ENCODE measurements at regions not wholly inside any gene's neighbourhood (a gene's known extent, or its start where the extent isn't known, plus 50 kb on each side); places are given as distances from the start of the nearest gene placed in this dataset.

DNA sequence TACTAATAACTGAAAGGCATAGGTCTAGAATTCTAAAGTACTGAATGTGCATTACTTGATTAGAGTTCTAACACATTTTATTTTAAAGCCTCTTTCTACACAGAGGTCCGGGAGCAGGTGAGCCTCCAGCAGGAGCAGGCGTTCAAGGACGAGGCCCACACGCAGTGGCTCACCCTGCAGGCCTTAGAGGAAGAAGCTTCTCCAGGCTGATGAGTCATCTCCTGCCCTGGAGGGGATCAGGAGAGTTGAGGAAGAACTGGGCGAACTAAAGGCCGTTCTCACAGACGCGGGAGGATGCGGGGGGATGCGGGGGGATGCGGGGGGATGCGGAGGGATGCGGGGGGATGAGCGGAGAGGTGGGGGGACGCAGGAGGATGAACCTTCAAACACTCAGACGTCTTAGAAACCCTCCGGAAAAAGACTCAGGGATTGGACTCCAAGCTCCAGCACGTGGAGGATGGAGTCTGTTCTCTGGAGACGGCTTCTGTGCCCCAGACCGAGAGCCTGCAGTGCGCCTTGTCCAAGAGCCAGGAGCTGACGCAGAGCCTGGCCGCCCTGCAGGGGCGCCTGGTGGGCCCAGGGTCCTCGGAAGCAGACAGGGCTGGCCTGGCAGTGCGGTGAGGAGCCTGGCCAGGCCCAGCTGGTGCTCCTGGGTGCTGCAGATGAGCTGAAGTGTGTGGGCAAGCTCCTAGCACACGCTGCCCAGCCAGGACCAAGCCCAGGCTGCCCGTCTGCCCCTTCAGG lies 433.7 kb upstream of the TPK1 start:
- no peak for DNase-seq (ENCODE audit: low spot score)

DNA sequence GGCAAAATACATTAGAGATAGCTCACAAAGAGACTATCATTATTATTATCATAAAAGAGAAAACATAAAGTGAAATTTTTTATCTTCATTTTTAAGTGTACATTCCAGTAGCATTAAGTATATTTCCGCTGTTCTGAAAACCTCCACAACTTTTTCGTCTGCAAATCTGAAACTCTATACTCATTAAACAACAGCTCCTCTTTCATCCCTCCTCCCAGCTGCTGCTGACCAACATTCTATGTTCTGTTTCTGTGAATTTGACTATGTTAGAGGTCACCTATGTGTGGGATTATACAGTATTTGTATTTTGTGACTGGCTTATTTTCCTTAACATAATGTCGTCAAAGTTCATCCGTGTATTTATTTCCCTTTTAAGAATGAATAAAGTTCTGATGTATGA lies 429.3 kb upstream of the TPK1 start:
- DNase-seq (ENCODE audit: low spot score): no peak

DNA sequence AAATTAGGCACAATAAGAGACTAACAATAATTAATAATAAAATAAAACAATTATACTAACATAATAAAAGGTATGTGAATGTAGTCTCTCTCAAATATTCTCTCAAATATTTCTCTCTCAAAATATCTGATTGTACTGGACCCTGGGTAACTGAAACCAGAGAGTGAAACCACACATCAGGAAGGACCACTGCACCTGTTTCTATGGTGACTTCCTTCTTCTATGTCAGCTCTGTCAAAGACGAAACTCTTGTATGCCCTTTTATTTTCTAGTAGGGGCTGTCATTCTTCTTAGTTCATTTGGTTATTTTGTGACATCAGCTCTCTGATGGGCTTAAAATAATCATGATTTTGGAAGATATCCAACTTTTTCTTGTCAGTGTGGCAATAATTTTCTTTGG lies 428.0 kb upstream of the TPK1 start:
- DNase-seq (ENCODE audit: low spot score): no peak

DNA sequence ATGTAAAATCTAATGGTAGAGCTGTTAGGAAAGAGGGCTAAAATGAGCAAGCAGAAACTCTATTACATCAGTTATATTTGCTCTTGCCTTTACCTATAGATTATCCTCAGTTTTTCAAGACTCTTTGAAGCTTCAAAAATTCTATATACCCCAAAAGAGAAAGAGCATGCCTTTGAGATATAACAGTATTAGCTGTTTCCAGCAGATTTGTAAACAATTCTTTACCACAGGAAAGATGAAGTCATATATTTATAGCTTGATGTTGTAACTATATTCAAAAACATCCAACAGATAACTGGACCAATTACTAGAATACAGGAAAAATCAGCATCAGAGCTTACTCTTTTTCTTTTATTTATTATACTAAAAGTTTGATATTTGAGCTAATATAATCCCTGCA lies 416.2 kb upstream of the TPK1 start:
- no peak for DNase-seq (ENCODE audit: low spot score)

DNA sequence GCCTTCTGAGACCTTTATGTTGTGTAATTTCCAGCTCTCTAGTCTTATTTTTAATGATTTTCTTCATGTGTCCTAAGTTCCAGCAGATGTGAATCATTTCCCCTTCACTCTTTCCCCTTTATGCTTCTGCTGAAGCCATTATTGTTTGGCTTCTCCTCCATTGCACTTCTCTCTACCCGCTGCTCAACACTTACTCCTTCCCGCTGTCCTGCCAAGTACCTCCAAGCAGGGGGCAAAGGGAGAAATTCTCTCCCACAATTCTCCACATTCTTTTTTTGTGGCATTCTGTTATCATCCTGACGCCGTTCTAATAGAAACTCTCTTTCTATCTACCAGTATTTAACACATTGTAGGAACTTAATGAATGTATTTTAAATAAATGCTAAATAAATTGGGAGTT lies 388.9 kb upstream of the TPK1 start:
- no peak for DNase-seq (ENCODE audit: low spot score)

DNA sequence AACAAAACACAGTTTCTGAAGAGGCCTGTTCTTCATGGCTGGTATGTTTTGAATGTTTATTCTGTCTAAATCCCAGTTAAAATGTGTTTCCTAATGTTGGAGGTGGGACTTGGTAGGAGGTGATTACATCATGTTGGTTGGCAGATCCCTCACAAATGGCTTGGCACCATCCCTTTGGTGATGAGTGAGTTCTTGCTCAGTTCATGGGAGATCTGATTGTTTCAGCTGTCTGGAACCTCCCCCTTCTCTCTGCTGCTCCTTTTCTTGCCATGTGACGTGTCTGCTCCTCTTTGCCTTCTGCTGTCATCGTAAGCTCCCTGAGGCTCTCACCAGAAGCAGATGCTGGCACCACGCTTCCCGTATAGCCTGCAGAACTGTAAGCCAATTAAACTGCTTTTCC lies 383.6 kb upstream of the TPK1 start:
- no peak for DNase-seq (ENCODE audit: low spot score)

DNA sequence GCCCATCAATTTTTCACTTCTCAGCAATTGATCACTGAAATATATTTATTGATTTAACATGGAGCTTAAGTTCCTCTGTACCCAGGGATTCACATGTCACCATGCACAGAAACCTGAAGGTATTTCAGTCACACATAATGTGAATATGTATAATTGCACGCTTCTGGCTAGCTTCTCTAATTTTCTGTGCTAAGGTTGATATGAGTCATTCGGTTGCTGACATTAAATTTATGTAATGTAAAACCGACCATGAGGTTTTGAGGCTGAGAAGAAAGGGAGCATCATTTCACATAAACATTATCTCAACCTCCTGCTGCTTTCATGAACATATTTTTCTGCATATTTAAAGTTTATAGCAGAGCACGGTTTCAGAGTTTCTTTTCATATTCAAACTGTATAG lies 381.0 kb upstream of the TPK1 start:
- no peak for DNase-seq (ENCODE audit: low spot score)

DNA sequence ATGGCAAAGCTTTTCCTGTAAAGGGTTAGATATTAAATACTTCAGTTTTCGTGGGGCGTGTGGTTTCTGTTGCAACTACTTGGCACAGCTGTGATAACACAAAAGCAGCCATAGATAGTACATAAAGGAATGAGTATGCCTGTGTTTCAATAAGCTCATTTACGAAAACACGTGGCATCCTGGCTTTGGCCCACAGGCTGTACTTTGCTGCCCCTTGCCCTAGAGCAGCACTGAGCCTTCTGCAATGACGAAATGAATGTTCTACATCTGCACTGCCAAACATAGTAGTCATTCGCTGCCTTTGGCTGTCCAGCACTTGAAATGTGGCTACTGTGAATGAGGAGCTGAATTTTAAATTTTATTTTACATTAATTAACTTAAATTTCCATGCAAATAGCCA lies 376.2 kb upstream of the TPK1 start:
- no peak for DNase-seq (ENCODE audit: low spot score)

DNA sequence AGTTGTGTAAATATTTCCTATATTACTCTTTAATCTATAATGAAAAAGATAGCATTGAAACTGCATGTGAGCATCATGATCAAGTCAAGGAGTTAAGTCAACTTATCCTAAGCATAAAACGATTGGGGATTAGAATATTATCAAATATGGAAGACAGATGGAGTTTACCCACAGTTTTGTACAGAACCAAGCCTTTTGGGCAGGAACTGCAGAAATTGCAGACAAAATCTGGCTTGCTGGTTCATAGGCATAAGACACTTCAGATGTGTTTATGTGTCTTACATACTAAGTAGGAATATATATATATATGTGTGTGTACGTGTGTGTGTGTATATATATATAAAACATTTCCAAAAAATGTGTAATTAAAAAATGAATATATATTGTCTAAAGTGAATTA lies 375.4 kb upstream of the TPK1 start:
- DNase-seq (ENCODE audit: low spot score): no peak

DNA sequence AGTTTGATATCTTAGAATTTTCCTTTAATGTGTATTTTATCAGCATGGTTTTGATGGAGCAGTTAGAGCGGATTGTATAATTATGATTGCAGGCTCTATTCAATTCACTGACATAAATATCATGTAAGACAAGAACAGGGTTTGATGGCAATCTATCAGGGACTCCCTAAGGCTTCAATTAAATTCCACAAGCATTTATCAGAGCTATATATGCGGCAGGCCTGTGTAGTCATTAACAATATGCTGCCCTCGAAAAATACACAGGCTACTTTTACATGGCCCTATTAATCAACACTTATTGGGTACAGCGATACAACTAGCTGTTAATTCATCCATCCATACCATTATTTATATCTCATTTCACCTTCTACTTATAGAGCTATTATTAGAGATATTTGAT lies 358.1 kb upstream of the TPK1 start:
- DNase-seq (ENCODE audit: low spot score): no peak

DNA sequence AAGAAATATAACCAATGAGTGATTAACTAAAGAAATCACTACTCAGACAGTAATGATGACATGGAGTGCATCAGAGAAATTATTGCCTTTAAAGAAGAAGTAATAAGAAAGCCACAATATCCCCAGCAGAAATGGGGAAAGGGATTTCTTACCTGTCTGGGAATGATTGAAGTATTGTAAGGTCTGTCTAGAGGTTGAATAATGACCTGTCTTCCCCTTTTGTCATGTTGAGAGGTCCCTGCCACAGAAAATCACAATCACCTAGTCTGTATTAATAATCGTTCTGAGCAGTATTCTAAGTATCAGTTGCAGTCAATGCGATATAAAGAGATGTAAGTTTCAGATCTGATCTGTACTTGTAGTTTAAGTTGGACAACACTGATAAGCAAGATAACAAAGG lies 349.1 kb upstream of the TPK1 start:
- DNase-seq (ENCODE audit: low spot score): no peak

DNA sequence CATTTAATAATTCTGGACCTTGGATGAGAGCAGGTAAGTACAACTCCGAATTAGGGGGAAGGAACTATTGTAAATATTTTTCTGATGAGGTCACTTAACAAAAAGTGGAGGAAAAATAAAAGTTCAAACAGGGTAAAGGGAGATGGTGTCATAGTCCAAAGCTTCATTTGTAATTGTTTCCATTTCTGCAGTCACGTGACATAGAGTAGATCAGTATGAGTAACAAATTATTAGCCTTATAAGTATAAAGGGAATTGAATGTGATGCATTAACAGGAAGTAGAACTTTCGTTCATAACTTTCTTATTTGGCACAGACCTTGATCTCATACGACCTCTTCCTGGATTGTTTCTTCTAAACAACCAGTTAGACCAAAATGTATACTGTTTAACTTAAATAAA lies 347.2 kb upstream of the TPK1 start:
- DNase-seq (ENCODE audit: low spot score): no peak

DNA sequence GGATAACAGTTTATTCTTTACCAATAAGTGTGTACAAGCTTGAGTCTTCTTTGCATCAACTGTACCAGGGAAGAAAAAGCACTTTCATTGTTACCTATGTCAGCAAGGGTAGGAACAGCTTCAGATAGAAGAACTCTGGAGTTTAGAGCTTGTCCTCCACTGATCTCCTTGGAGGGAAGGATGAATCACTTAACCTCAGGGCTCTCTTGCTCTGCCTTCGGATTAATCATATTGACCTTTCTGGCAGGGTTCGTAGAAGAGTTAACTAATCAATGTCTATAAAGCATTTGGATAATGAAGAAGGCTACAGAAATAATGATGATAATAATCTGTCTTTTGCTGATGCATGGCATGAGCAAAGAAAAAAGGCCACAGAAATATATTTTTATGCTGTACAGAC lies 339.5 kb upstream of the TPK1 start:
- DNase-seq (ENCODE audit: low spot score): no peak

DNA sequence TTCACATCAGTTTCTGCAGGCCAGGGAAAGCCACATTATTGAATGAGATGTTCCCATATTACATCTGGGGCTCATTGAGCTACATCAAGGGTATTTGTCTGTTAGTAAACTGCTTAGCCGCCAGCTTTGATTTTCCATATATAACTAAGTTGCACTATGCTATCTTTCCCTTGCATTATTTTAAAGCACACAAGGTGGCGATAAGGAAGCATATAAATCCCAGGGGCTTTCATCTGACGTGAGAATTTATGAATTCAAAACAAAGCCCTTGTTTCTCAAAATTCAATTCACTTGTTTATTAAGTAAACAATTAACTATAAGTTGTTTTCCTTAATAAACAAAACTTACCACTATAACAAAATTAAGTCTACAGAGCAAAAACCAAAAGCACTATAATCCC lies 334.1 kb upstream of the TPK1 start:
- no peak for DNase-seq (ENCODE audit: low spot score)

DNA sequence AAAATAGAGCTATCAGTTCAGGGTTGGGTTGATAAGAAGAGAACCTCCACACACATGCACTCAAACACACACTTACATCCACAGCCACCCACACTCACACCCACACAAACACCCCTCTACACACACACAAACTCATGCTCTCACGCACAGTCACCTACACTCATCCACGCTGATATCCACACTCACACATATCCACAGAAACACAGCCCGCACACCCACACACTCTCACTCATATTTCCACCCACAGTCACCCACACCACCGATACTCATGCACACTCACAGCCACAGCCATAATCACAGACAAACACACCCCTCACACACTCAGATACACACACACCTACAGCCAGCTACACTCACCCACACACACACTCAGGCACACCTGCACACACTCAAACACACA lies 333.0 kb upstream of the TPK1 start:
- no peak for DNase-seq (ENCODE audit: low spot score)

DNA sequence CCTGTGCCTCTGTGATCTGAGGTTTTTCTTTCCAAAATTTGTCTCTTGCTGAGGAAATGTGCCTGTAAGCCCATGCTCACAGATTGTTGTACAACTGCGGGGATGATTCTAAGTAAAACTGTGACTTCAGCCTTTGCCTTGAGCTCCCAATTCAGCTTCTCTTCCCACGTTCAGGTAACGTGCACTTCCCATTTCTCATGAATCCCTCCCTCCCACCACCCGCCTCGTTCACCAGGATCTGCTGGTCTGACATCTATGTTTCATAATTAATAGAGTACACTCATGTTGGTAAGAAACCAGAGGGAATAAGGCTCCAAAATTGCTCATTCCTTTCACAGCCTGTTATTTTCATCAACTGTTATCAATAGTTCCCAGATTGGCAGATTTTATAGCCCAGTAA lies 332.6 kb upstream of the TPK1 start:
- no peak for DNase-seq (ENCODE audit: low spot score)

DNA sequence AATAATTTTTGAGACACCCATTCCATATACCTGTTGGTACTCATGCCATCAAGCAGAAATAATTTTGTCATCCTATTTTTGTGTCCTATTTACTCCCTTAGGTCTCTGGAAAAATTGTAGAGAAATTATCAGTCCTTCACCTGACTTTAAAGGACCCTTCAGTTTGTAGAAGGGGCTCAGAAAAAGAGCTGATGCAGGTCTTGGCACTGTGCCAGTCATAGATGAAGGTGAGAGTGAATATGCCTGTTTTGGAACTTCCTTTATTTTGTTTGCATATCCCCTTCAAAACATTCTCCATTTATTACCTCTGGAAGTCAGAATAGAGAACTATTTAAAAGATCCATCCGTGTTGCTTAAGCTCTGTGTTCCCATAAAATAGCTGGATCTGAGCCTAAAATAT lies 321.0 kb upstream of the TPK1 start:
- DNase-seq (ENCODE audit: low spot score): no peak

DNA sequence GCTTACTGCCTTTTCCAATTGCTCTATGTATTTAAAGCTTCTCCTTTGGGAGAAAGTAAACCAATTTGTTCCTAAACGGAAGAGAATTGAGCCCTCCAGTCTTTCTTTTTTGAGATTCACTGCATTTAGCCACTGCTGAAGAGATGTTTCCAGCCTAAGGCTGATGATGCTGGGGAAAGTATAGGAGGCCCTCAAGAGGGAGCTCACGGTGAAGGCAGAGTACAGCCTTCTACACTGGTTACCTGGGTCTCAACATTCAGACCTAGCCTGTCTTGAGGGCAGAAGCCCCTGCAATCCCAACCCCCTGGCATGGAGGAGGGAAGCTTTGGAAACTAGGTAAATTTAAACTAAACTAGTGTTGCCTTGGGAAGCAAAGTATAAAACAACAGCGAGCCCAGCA lies 316.7 kb upstream of the TPK1 start:
- no peak for DNase-seq (ENCODE audit: low spot score)

DNA sequence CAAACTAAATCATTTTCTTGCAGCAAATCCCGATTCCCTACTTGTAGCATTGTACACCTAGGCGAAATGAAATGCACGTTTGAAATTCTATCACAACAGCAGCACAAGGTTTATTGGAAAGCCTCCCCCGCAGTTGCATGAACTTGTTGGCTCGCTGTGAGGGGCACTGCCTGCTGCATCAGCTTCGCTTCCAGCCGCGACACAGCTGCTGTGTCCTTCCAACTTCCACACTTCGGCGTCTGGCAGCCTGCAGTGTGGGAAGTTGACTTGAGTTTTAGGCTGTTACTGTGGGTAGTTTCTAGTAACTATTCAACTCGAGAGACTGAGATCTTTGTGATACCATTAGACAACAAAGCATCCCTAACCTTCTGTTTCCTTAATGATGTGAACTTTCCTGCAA lies 315.8 kb upstream of the TPK1 start:
- DNase-seq (ENCODE audit: low spot score): no peak

DNA sequence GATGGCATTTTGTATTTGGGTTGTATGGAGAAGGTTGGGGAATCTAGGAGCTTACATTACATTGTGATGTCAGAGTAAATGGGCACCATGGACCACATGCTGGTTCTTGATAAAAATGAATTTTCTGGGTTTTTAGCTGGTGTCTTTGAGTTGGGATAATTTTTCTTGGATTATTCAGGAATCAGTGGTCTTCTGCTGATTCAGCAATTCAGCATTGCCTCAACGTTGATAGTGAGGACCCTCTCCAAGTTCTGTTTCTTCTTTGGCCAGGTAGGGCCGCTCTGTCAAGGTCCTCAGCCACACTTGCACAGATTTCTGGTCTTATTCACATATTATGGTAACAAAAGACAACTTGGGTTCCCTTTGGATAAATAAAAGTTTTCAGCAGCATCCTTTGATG lies 312.0 kb upstream of the TPK1 start:
- no peak for DNase-seq (ENCODE audit: low spot score)

DNA sequence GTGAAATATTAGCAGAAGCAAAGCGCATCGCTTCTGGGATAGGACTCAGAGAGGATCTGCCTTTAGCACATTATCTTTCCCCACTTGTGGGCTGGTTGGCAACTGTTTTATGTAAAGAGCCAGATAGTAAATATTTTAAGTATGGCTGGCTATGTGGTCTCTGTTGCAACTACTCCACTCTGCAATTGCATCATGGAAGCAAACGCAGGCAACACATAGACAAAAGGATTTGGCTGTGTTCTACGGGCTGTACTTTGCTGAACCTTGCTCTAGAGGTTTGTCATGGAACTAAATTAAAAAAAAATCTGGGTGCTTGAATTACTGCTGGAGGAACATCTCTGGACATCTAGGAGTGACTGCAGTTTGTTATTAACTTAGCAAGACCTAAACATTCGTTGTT lies 307.8 kb upstream of the TPK1 start:
- DNase-seq (ENCODE audit: low spot score): no peak

DNA sequence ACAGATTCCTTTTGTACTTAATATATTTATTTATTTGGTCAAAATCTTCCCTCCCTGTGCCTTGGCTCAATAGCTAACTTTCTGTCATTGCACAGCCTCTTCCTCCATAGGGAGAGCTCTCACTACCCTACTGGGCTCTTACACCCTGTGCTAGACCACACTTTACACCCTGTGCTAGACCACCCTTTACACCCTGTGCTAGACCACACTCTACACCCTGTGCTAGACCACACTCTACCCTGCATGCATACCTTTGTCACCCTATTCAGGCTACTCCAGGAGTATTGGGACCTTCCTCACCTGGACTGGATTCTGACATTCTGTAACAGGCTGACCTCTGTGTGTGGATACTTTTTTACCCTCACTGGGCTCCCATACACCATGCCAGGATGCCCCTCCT lies 298.5 kb upstream of the TPK1 start:
- DNase-seq (ENCODE audit: low spot score): no peak

DNA sequence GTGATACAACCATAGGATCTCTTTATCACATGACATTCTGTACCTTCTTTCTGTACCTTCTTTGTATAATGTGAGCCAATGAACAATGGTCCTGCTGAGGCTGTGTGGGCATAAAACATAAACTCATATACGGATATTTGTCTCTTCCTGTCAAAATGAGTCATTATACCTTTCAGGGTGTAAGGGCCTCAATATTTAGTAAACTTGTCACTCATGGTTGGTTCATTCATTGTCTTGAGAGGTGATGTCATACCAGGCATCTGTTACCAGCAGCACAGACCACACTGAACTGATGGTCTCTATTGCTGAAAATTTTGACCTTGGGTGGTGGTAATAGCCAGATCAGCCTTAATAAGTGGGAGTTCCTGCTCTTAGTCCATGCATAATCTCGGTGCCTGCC lies 287.6 kb upstream of the TPK1 start:
- DNase-seq (ENCODE audit: low spot score): no peak

DNA sequence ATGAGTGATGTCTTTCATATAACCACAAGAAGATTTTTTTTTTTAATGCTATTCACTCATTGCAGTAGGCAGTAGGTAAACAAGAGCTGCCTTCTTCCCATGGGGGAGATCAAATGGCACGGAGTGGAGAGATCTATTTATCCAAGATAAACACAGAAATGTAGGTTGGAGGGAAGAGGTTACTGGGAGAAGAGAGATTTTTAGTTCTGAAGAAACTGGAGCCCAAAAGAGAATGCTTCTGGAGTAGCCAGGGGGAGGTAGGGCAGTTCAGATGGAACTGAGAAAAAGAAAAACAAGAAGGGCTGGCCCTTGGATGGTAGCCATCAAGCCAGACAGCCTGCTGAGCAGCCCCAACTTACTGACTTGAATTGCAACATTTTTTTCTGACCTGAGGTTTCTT lies 270.1 kb upstream of the TPK1 start:
- no peak for DNase-seq (ENCODE audit: low spot score)

DNA sequence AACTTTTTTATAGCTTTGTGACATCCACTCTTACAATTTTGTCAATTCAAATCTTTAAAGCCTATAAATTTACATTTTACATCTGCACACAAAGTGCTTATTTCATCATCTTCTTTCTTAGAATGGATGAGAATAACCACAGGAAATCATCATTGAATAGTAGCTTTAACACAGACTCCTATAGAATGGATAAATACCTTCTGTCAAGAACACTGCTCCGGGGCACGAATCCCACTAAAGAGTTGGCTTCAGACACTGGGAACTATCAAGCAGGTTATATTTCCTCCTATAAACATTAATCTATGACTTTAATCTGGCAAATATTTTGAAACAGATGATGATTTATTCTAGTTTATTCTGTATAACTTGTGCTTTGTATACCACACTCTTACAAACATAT lies 269.7 kb upstream of the TPK1 start:
- DNase-seq (ENCODE audit: low spot score): no peak
